Activated effector memory CD4-positive, alpha-beta T cell treated with anti-CD3 and anti-CD28 coated beads, Interleukin-2, amount 50 U/mL, for 16 hours (primary cell): ENCODE measurements at regions not wholly inside any gene's neighbourhood (a gene's known extent, or its start where the extent isn't known, plus 50 kb on each side); places are given as distances from the start of the nearest gene placed in this dataset.
"Not testable (repeated sequence)": the region's sequence is repeated elsewhere in the genome, so short reads cannot be mapped to it uniquely, and the experiment has no call there.

ENCODE experiments used
- DNase-seq: peaks from one replicate; pipeline ENCODE4 v3.0.0-alpha.2; 2020

DNA sequence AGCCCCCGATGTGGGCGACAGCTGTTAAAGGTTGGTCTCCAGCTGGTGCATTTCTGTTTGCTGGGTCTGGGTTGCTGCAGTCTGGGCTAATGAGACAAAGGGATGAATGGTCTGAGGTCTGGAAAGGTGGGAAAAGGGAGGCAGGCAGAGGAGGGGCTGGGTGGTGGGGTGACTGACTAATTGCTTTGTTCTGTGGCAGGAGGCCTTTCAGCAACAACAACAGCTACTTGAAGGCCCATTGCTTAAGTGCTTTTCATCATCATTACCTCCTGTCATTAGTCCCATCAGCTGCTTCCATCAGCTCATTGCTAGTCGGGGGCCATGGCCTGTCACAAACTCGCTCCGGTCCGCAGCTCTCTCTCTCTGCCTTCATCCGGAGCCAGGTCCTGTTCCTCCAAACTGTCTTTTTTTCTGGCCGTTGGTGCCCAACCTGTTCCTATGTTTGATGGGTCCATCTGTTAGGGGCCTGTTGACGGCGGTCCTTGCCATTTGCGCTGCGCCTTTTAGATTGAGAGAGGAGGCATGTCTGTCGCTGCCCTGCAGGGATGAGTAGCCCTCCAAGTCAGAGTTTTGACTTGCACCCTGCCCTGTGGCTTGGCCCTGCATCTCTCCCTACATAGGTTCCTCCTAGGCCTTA lies 105.6 kb upstream of the PLXNA2 start:
- DNase-seq = no peak

- DNase-seq = no peak
These were observed 106.6 kb upstream of the PLXNA2 start for GRCh38 chr1:208350815-208351214.

GRCh38 chr1:208351838-208352237 lies 107.7 kb upstream of the PLXNA2 start:
- DNase-seq = no peak

- not testable (repeated sequence) for DNase-seq
These were observed 109.6 kb upstream of the PLXNA2 start for GRCh38 chr1:208353797-208354196.

GRCh38 chr1:208357644-208358507 lies 113.7 kb upstream of the PLXNA2 start:
- no peak for DNase-seq

DNA sequence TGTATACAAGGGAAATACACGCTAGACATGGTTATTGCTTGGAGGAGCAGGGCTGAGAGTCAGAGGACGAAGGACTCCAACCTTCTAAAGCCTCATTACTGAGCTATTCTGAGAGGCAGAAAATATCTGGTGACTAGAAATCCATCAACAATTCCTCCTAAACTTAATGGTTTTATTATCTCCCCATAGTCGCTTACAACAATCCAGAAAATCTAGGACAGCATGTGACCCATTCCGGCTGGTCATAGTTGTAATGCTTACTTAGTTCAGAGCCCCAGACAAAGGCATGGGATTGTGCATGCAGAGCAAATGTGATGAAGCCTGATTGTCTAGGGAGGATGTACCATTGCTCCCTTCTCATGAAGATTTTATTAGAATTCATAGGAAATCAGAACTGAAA lies 114.5 kb upstream of the PLXNA2 start:
- no peak for DNase-seq

DNA sequence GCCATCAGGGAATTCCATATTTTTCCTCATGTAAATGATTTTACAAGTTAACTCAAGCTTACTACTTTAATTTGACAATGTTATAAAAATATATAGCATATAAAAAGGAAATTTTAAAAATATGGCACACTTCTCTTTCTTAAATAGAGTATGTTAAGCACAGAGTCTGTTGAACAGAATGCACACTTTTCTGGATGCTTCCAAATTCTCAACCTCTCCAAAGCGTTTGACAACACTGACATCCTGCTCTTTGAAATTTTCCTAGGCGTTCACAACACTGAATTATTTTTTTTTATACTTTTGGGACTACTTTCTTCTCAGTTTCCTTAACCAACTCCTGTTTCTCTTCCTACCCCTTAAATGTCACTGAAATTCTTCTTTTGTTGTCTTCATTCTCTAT lies 117.8 kb upstream of the PLXNA2 start:
- no peak for DNase-seq

DNA sequence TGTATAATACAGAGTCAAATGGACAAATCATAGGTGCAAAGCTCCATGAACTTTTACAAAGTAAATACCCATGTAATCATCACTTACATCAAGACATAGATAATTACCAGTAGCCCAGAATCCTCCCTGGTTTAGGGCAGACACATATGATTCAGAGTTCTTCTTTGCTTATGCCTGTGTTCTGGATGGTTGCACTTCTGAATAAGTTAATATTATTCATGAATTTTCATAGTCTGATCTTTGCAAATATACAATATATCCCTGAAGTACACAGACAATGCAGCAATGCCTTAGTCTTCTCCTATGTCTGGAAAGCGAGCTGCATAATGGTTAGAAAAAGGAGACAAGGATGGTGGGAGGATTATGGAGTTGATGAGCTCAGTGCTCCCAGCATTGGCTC lies 122.4 kb upstream of the PLXNA2 start:
- DNase-seq = no peak

- no peak for DNase-seq
These were observed 124.9 kb upstream of the PLXNA2 start for GRCh38 chr1:208369045-208369444.

DNA sequence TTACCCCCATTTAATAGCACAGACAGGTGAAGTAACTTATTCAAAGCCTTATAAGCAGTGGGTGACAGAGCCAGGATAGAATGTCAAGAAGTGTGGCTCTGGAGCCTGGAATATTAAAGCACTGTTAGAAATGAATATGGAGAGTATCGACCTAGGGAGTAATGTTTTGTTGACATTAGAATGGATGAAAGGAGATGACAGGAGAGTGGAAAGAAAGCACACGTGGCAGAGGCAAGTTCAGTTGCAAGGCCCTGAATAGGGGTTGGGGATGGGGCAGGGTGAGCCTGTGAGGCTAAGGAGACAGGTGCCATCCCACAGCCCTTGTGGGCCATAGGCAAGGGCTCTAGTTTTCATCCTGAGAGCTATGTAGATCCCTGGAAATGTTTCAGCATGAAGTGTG lies 125.5 kb upstream of the PLXNA2 start:
- DNase-seq = no peak

GRCh38 chr1:208374391-208374941 lies 130.3 kb upstream of the PLXNA2 start:
- DNase-seq = no peak

DNA sequence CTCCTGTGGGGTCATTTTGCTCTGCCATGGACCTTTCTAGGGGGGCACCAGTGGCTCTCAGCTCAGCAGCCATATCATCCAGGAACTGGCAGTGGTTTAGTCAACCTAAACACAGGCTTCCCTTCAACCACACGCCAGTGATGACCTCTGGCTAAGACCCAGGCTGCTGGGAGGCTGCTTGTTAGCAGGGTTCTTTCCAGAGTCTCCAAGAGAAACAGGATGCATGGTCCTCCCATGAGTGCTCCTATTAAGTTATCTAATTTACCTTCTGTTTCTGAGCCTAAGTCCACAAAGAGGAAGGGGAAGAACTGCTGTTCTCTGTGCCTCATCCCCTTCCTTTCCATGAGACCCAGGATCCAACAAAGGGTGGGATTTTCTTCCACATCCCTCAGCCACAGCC lies 137.3 kb upstream of the PLXNA2 start:
- DNase-seq = no peak

GRCh38 chr1:208387908-208388811 lies 144.0 kb upstream of the PLXNA2 start:
- DNase-seq = no peak

DNA sequence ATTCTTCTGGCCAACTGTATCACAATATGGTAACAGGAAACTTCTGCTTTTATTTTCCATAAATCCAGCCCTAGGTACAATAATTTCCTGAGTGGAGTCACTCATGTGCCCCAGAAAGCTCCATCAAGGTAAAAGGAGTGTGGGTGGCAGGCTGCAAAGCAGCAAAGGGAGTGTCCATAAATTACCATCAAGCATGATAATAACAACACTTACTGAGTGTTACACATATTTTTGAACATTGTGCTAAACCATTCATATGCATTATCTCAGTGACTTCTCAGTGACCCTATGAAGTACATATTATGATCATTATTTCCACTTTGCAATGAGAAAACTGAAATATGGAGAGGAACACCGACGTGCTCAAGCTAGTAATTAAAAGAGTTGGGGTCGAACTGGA lies 149.2 kb upstream of the PLXNA2 start:
- no peak for DNase-seq

- DNase-seq = no peak
These were observed 149.6 kb upstream of the PLXNA2 start for GRCh38 chr1:208393826-208394225.

- no peak for DNase-seq
These were observed 153.1 kb upstream of the PLXNA2 start for GRCh38 chr1:208397286-208397685.

DNA sequence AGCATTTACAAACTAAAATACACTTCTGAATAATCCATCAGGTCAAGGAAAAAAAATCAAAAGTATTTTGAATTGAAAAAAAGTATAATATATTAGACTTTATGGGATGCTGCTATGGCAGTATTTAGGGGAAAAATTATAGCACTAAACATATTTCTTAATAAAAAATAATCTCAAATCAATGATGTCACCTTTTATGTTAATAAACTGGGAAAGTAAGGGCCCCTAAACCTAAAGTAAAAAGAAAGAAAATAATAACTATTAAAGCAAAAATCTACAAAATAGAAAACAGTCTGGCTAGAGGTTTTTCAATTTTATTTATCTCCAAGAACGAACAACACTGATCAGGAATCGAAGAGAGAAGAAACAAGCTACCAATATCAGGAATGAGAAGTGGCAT lies 160.8 kb upstream of the PLXNA2 start:
- DNase-seq = no peak

- no peak for DNase-seq
These were observed 165.0 kb upstream of the PLXNA2 start for GRCh38 chr1:208409176-208409575.

DNA sequence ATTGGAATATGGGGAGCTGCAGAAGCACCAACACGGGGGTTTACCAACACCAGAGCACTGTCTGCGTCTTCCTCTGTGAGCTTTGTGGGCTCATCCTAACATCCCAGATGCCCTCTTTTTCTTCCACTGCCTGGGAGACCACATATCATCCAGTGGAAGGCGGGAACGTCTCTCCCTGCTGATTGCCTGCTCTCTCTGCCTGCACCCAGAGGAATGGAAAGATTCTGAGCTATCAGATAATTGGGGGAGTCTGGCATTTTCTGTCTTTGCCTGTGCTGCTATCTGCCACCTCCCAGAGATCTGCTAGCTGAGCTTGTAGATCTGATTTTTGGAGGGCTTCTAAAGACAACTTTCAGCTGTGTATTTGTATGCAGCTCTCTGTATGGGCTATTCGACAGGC lies 166.2 kb upstream of the PLXNA2 start:
- DNase-seq = no peak

DNA sequence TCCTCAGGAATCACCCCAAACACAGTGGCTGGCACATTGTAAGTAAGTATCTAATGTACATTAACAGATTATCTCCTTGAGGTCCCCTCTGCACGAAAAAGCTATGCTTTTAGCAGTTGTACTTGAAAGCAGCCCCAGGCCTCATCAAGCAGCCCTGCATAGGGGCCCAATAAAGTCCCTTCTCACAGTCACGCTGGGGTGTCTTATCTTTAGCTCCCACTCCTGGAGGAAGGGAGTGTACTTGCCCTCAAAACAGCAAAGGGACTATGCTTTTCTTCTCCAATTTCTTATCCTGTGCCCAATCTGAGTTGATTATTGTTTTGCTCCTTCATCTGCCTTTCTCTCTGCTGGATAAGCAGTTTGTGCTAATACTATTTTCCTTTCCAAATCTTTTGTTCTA lies 168.8 kb upstream of the PLXNA2 start:
- DNase-seq = no peak

DNA sequence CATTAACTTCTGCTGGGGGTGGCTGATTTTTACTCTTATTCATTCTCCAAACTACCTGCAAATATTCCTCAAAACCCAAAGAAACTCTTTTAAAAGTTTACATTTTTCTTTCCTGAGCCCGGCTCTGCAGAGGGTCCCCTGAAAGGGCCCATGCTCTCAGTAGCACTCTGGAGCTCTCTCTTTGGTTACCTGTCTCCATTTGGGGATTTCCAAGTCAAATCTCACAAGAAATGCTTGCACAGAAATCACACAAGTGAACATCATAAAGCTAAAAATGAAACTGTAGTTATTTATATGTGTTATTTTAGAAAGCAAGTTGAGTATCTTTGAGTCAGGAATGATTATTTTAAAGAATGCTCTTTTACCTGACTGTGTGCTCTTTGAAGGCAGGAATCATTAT lies 174.5 kb upstream of the PLXNA2 start:
- no peak for DNase-seq

DNA sequence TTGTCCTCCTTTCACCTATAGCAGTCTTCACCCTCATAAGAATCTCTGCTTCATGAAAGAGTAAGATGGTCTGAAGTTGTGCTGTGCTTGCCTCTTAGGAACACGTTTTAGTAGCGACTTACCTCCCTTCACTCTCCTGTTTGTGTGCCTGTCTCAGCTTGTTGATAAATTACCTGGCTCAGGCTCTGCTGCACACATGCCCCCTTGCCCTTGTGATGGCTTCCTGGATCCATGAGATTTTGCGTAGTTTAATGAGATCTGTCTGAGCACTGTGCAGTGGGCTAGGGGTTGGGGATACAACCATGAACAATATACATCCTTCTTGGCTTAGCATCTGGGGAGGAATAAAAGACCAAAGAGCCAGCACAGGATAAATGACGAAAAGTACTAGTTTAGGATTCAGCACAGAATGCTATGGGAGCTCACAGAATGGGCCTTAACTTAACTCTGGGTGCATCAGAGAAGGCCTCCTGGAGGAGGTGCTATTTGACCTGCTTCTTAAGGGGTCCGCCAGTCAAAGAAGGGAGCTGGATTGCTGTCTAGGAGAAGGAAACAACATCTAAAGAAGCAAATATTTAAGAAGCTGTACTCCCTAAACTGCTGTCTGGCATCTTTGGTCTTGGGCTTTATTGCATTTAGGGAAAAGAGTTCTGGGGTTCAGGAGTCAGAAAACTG lies 175.7 kb upstream of the PLXNA2 start:
- no peak for DNase-seq

DNA sequence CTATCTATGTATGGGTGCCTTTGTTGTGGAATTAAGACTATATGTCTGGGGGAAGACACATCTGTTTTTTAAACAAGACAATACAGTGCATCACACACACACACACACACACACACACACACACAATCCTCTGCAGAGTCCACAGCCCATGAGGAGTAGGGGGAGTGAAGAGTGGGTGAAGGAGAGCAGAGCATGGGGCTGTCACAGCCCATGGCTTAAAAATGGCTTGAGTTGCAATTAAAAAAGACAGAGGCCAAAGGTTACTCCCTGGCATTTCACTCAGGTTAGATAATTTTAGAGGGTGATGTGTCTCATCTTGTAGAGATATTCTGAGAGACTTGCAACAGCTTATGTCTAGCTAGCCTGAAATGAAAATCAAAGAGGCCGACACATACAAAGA lies 176.5 kb upstream of the PLXNA2 start:
- DNase-seq = no peak
